ENCODE measurements at regions not wholly inside any gene's neighbourhood (a gene's known extent, or its start where the extent isn't known, plus 50 kb on each side); places are given as distances from the start of the nearest gene placed in this dataset.

- TF ChIP-seq, protein P1, sequence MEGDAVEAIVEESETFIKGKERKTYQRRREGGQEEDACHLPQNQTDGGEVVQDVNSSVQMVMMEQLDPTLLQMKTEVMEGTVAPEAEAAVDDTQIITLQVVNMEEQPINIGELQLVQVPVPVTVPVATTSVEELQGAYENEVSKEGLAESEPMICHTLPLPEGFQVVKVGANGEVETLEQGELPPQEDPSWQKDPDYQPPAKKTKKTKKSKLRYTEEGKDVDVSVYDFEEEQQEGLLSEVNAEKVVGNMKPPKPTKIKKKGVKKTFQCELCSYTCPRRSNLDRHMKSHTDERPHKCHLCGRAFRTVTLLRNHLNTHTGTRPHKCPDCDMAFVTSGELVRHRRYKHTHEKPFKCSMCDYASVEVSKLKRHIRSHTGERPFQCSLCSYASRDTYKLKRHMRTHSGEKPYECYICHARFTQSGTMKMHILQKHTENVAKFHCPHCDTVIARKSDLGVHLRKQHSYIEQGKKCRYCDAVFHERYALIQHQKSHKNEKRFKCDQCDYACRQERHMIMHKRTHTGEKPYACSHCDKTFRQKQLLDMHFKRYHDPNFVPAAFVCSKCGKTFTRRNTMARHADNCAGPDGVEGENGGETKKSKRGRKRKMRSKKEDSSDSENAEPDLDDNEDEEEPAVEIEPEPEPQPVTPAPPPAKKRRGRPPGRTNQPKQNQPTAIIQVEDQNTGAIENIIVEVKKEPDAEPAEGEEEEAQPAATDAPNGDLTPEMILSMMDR (IDR thresholded peaks at IDR 0.05), result no peak
- no peak for TF ChIP-seq POLR2A (IDR thresholded peaks at IDR 0.05)
These were observed 93.7 kb upstream of the SGCG start for GRCh38 chr13:23086968-23087623.
